Stimulated activated naive B cell treated with anti-CD40 and anti-IgM and Interleukin-4, amounts not matched to agents 10 μg/mL and 1 μg/mL and 100 μg/mL, for 72 hours (primary cell): ENCODE measurements at regions not wholly inside any gene's neighbourhood (a gene's known extent, or its start where the extent isn't known, plus 50 kb on each side); places are given as distances from the start of the nearest gene placed in this dataset.

Experiments
- ATAC-seq, 2 donors: fragments of 150-1000 bp; cut with Tn5 transposase; replicated peaks; 2 replicates each; pipeline ENCODE4 v1.10.0; 2021; ENCODE audit warnings: moderate library complexity in 1 of 2
- DNase-seq: peaks from one replicate; pipeline ENCODE4 v3.0.0; 2021
- H3K27ac Mint-ChIP-seq: one replicate; pipeline ENCODE4 v1.8.0; 2022; ENCODE audit warnings: mild to moderate bottlenecking, mixed read lengths
- H3K27me3 Mint-ChIP-seq, 2 donors: one replicate each; pipeline ENCODE4 v1.8.0; 2022; ENCODE audit warnings: mixed read lengths in 2 of 2
- H3K36me3 Mint-ChIP-seq, 2 donors: one replicate each; pipeline ENCODE4 v1.8.0; 2022; ENCODE audit warnings: mixed read lengths in 2 of 2, mild to moderate bottlenecking in 1 of 2
- H3K4me1 Mint-ChIP-seq, 2 donors: one replicate each; pipeline ENCODE4 v1.8.0; 2022; ENCODE audit warnings: mixed read lengths in 2 of 2, mild to moderate bottlenecking in 1 of 2
- H3K4me3 Mint-ChIP-seq, 2 donors: one replicate each; pipeline ENCODE4 v1.8.0; 2022; ENCODE audit warnings: mild to moderate bottlenecking in 2 of 2, mixed read lengths in 2 of 2, moderate library complexity in 1 of 2
- H3K9me3 Mint-ChIP-seq, 2 donors: one replicate each; pipeline ENCODE4 v1.8.0; 2022; ENCODE audit warnings: mixed read lengths in 2 of 2, mild to moderate bottlenecking in 1 of 2

- Mint-ChIP-seq H3K27ac (no peak overlapping the region), H3K9me3 (peaks cover 0 to 5% of the 10 kb centered on the region in 2 donors), H3K36me3 (no peaks in the 10 kb centered on the region), H3K4me3 (no peak overlapping the region), H3K27me3 (peaks cover 0 to 4% of the 10 kb centered on the region in 2 donors), H3K4me1 (no peaks in the 10 kb centered on the region)
- ATAC-seq (no peak), DNase-seq (no peak)
Observed at GRCh38 chr13:112251930-112252585, 124.1 kb upstream of the SPACA7 start.

GRCh38 chr13:112252804-112253590 is 123.2 kb upstream of the SPACA7 start:
- H3K9me3 Mint-ChIP-seq: peaks cover 0 to 5% of the 10 kb centered on the region in 2 donors
- DNase-seq (no peak), ATAC-seq (no peak)
- H3K4me3 Mint-ChIP-seq: no peak overlapping the region
- no peak overlapping the region for H3K27ac Mint-ChIP-seq
- no peaks in the 10 kb centered on the region for H3K4me1 Mint-ChIP-seq
- peaks cover 0 to 4% of the 10 kb centered on the region in 2 donors for H3K27me3 Mint-ChIP-seq
- no peaks in the 10 kb centered on the region for H3K36me3 Mint-ChIP-seq

- Mint-ChIP-seq H3K36me3 (no peaks in the 10 kb centered on the region), H3K27ac (no peak overlapping the region), H3K4me3 (no peak overlapping the region), H3K9me3 (peaks cover 0 to 5% of the 10 kb centered on the region in 2 donors), H3K27me3 (peaks cover 0 to 4% of the 10 kb centered on the region in 2 donors), H3K4me1 (no peaks in the 10 kb centered on the region)
- no peak for ATAC-seq
- DNase-seq: no peak
Observed at GRCh38 chr13:112253631-112254030, 122.5 kb upstream of the SPACA7 start.

- H3K4me3 Mint-ChIP-seq: no peak overlapping the region
- ATAC-seq (no peak), DNase-seq (no peak)
- H3K4me1 Mint-ChIP-seq: no peaks in the 10 kb centered on the region
- H3K27ac Mint-ChIP-seq: no peak overlapping the region
- H3K27me3 Mint-ChIP-seq: peaks cover 0 to 4% of the 10 kb centered on the region in 2 donors
- peaks cover 0 to 5% of the 10 kb centered on the region in 2 donors for H3K9me3 Mint-ChIP-seq
- H3K36me3 Mint-ChIP-seq: no peaks in the 10 kb centered on the region
Observed at GRCh38 chr13:112254061-112254818, 121.9 kb upstream of the SPACA7 start.

- H3K27ac Mint-ChIP-seq: no peak overlapping the region
- no peaks in the 10 kb centered on the region for H3K4me1 Mint-ChIP-seq
- DNase-seq: no peak
- H3K4me3 Mint-ChIP-seq: no peak overlapping the region
- peaks cover 0 to 4% of the 10 kb centered on the region in 2 donors for H3K27me3 Mint-ChIP-seq
- ATAC-seq: no peak
- H3K36me3 Mint-ChIP-seq: no peaks in the 10 kb centered on the region
- peaks cover 0 to 5% of the 10 kb centered on the region in 2 donors for H3K9me3 Mint-ChIP-seq
Observed at GRCh38 chr13:112254900-112255299, 121.3 kb upstream of the SPACA7 start.

- no peak for ATAC-seq
- Mint-ChIP-seq H3K4me3 (no peak overlapping the region), H3K9me3 (peaks cover 0 to 5% of the 10 kb centered on the region in 2 donors), H3K36me3 (no peaks in the 10 kb centered on the region), H3K27ac (no peak overlapping the region), H3K4me1 (no peaks in the 10 kb centered on the region), H3K27me3 (no peaks in the 10 kb centered on the region)
- no peak for DNase-seq
Observed at GRCh38 chr13:112255550-112256120, 120.5 kb upstream of the SPACA7 start.

- H3K27ac Mint-ChIP-seq: no peak overlapping the region
- peaks cover 0 to 5% of the 10 kb centered on the region in 2 donors for H3K9me3 Mint-ChIP-seq
- H3K27me3 Mint-ChIP-seq: no peaks in the 10 kb centered on the region
- DNase-seq (no peak), ATAC-seq (no peak)
- no peaks in the 10 kb centered on the region for H3K4me1 Mint-ChIP-seq
- H3K36me3 Mint-ChIP-seq: no peaks in the 10 kb centered on the region
- H3K4me3 Mint-ChIP-seq: no peak overlapping the region
Observed at GRCh38 chr13:112256716-112257494, 119.2 kb upstream of the SPACA7 start.

- Mint-ChIP-seq H3K27me3 (no peaks in the 10 kb centered on the region), H3K27ac (no peak overlapping the region), H3K36me3 (no peaks in the 10 kb centered on the region), H3K9me3 (peaks cover 0 to 1% of the 10 kb centered on the region in 2 donors), H3K4me1 (no peaks in the 10 kb centered on the region), H3K4me3 (no peak overlapping the region)
- ATAC-seq (no peak), DNase-seq (no peak)
Observed at GRCh38 chr13:112259511-112259910, 116.6 kb upstream of the SPACA7 start.

- Mint-ChIP-seq H3K27me3 (no peaks in the 10 kb centered on the region), H3K4me3 (no peak overlapping the region), H3K36me3 (no peaks in the 10 kb centered on the region), H3K27ac (no peak overlapping the region), H3K9me3 (peaks cover 0 to 1% of the 10 kb centered on the region in 2 donors), H3K4me1 (no peaks in the 10 kb centered on the region)
- DNase-seq (no peak), ATAC-seq (no peak)
Observed at GRCh38 chr13:112260108-112261055, 115.8 kb upstream of the SPACA7 start.

- no peak overlapping the region for H3K27ac Mint-ChIP-seq
- DNase-seq (no peak), ATAC-seq (no peak)
- no peaks in the 10 kb centered on the region for H3K36me3 Mint-ChIP-seq
- H3K4me1 Mint-ChIP-seq: no peaks in the 10 kb centered on the region
- H3K9me3 Mint-ChIP-seq: peaks cover 0 to 1% of the 10 kb centered on the region in 2 donors
- H3K27me3 Mint-ChIP-seq: peaks cover 0 to 4% of the 10 kb centered on the region in 2 donors
- H3K4me3 Mint-ChIP-seq: no peak overlapping the region
Observed at GRCh38 chr13:112261924-112262323, 114.2 kb upstream of the SPACA7 start.

GRCh38 chr13:112263152-112263551 is 113.0 kb upstream of the SPACA7 start:
- Mint-ChIP-seq H3K36me3 (no peaks in the 10 kb centered on the region), H3K4me1 (no peaks in the 10 kb centered on the region), H3K27me3 (peaks cover 0 to 4% of the 10 kb centered on the region in 2 donors), H3K4me3 (no peak overlapping the region), H3K9me3 (peaks cover 0 to 1% of the 10 kb centered on the region in 2 donors), H3K27ac (no peak overlapping the region)
- DNase-seq (no peak), ATAC-seq (no peak)

GRCh38 chr13:112267660-112268059 is 108.5 kb upstream of the SPACA7 start:
- Mint-ChIP-seq H3K4me3 (no peak overlapping the region), H3K9me3 (peaks cover 0 to 3% of the 10 kb centered on the region in 2 donors), H3K27me3 (peaks cover 8 to 9% of the 10 kb centered on the region in 2 donors), H3K36me3 (no peaks in the 10 kb centered on the region), H3K27ac (no peak overlapping the region), H3K4me1 (no peaks in the 10 kb centered on the region)
- DNase-seq (no peak), ATAC-seq (no peak)

GRCh38 chr13:112270951-112271350 is 105.2 kb upstream of the SPACA7 start:
- Mint-ChIP-seq H3K4me1 (no peaks in the 10 kb centered on the region), H3K27me3 (peaks cover 8 to 15% of the 10 kb centered on the region in 2 donors), H3K9me3 (peaks cover 2 to 5% of the 10 kb centered on the region in 2 donors), H3K27ac (no peak overlapping the region), H3K4me3 (no peak overlapping the region), H3K36me3 (no peaks in the 10 kb centered on the region)
- peak in 1 of 2 donors; percentile 27 for ATAC-seq
- DNase-seq: no peak
